Epidermal melanocyte (primary cell): ENCODE measurements at regions not wholly inside any gene's neighbourhood (a gene's known extent, or its start where the extent isn't known, plus 50 kb on each side); places are given as distances from the start of the nearest gene placed in this dataset.
A peak's percentile ranks its signal among the peaks of the same experiment; 100 is the strongest.

Experiments used
- DNase-seq: peaks from one replicate; pipeline ENCODE4 v3.0.0; 2011; ENCODE audit warnings: low spot score; ENCODE audit not compliant: insufficient read length

DNA sequence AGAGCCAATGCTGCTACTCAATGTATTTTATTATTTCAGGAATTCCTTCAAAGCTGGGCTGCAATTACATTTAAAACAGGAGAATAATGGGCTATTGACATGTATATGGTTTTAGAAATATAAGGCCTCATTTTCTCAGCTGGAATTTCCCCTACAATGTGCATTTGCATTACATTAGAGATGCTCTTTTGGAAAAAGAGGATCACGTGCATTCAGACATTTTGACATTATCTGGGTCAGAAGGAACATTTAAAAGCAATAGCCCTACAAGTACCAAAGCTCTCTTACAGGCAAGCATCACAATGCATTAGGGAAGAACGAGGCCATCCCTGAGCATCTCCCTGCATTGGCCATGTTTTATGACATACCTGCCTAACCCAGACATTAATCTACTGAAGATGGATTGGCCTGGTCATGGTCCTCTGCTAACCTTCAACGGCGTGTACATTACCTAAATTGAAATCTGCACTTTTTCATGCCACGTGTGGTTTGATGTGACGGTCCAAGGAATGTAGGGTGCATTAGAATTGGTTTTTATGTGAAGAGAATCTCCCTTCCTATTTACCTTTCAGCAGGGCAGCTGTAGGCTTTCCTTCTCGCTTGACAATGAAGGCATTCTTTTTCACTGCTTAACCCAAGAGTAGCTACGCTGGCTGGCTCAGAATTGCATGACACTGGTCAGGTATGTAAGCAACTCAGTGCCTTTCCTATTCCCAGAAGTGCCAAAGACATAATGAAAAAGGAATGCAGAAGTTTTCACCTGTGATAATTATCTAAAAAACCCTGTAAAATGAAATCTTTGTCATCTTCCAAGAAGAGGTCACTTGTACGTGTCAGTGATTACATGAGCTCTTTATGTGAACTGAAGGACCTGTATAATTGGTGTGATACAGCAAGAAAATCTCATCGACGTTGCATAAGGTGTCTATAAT is 212.3 kb upstream of the MPDZ start:
- DNase-seq = no peak

DNA sequence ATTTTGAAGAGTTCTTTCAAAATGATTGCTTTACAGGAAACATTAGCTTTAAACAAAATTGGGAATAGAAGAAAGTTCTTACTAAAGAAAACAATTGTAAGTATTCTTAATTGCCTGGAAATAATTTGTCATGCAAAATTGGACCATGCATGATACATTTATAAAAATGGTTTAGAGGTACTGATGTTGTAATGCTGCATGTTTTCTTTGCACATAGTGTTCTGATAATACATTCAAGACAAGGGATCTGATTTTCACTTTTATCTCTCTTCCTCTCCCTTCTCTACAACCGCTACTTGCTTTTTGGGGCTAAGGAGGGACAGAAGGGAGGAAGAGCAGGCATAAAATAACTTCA is 211.6 kb upstream of the MPDZ start:
- DNase-seq = no peak

DNA sequence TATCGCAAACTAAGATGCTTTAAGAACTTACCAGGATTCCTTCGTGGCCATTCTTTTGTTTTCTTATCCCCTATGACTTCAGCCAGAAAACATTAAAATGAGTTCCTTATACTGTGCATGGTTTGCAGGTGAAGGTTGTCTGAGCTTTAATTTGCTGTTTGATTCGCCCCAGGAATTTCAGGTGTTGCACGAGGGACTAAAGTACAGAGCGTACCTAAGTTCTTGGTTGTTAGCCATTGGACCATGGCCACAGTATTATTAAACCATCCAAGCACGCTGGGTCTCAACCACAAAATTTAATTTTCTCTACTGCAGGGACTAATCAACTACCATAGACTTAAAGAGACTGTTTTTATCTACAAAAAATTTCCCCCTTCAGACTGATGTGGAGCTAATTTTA is 208.4 kb upstream of the MPDZ start:
- DNase-seq = no peak

DNA sequence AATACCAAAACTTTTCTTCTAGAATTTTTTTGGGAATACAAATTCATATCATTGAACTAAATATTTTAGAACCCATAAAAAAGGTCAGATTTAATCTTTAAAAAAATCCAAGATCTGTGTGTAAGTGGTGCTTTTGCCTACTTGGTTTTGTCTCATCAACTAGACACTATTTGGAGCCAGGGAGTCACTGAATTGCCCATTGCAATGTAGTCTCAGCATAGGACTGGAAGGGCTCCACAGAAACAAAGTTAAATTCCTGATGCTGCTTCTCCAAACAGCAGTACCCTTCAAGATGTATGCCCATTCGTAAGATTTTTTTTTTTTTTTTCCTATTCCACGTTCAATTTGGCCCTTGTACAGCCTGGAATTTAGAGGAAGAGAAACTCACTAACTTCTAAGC is 208.0 kb upstream of the MPDZ start:
- DNase-seq = no peak

DNA sequence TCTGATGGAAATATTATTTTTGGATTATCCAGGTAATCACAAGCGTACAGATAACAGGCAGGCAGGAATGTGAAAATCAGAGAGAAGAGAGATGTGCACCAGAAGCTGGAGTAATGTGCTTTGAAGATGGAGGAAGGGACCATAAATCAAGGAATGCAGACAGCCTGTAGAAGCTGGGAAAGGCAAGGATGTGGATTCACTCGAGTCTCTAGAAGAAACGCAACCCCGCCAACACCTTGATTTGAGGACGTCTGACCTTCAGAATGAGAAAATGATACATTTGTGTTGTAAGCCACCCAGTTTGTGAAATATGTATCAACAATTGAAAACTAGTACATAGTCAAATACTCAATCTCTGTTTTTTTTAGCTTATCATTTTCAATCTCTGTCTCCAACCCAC is 207.6 kb upstream of the MPDZ start:
- DNase-seq = no peak

DNA sequence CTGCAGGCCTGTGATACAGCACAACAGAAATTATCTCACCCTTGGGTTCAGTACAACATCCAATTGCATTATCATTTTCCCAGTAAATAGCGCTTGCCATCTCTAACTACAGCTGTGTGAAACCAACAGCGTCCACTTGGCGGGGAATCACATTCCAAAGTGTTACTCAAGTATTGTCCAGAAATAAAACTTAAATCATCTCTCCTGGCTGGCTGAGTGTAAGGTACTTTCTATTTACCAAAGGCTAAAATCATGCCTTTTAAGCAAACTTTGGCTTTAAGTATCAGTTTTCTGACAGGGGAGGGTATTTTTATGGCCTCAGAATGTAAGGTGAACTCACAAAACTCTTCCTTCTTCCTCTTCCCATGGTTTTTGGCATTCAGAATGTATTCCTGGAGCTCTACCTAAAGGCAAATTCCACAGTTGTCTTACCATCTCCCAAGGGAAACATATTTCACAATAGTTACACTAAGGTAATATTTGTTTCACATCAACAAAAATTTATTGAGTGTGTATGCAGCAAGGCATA is 205.6 kb upstream of the MPDZ start:
- no peak for DNase-seq

DNA sequence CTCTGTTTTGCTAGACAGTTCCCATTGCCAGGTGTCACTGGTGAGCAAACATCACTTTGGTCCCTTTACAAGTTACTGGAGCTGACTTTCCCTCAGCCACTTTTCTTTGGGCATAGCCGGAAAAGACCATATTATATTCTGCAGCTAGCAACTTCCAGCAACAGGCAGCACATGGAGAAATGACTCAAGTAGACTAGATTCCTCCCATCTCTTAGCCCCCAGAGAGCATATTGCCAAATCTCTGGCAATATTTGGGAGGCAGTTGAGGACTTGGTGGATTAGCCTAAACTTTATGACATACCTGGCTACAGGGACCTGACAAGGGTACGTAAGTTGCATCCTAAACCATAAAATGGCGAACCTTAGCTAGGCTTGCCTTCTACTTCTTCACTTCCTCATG is 204.7 kb upstream of the MPDZ start:
- DNase-seq = no peak

DNA sequence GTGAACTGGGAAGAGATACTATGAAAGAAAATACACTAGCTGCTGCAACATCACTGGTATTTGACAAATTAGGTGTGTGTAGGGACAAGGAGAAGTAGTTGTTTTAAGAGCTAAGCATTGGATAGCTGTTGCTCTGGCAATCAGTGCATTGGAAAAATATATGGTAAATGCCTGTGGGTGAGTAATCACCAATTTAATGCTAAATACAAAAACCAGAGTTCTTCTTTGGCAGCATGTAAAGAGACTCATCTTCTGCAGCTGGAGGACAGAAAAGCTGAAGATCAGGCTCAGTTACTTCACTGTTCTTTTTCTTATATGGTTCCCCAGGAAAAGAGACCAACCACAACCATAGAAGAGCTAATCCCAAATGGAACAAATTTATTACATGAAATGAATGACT is 201.8 kb upstream of the MPDZ start:
- DNase-seq = no peak

DNA sequence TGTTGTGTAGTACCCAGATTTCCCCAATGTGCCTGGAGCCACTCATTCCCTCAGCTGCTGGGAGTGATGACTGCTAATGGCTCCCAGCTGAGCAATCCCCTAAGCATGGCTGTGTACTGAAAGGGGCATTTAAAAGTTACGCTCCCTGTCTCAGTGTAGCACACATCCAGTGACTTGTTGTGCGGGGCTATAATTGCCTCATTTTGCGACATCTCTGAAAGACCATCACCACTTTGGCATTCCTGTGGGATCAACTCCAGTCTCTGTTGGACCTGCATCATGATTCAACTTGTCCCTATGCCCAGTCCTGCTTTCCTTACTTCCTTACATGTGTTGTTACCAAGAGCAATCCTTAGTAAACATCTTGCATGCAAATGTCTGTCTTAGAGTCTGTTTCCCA is 201.2 kb upstream of the MPDZ start:
- peak; percentile 27 for DNase-seq

DNA sequence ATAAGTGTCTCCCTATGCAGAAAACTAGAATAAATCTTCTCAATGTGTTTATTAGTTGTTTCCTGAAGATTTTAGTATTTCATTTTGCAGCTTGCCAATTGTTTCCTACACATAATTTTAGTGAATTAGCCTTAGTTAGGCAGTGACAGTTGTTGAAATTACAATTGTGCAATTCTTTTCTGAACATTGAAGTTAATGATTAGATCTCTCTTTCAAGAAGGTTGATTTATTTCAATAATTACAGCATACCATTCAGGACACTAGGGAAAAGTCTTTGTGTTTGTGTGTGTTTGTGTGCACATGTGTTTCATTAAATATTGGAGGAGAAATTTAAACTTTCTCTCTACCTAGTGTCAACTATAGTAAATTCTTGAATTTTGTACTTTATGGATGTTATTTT is 199.6 kb upstream of the MPDZ start:
- no peak for DNase-seq

DNA sequence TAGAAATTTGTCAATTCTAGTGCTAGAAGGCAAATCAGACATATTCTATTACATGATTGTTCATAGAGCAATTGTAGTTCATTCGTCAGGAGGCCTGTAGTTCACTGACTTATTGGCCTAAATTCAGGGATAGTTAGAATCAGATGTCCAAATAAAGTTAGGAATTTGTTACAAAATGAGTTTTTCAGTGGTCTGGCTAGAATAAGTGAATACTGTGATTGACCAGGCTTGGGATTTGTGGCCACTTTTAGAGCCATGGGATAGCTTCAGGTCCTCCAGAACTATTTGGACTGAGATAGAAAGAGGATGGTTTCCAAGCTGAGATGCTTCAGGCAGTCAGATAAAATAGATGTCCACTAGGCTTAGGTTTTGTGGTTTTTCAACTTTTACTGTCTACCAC is 199.1 kb upstream of the MPDZ start:
- no peak for DNase-seq

DNA sequence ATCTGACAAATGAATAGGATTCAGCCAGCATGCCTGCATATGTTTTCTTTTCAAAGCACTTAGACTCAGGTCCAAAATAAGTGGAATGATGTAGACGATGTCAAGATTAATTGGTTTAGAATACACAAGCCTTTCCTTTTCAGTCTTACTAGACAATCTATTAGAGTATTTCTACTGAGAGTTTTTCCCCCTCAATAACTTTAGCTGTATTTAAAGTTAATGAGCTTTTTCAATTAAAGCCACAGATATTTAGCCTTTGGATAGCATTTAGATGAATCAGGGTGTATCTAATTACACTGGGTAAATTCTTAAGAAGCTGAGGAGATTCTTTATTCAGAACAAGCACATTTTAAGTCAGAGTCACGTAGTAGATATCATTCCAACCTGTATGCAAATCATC is 198.7 kb upstream of the MPDZ start:
- no peak for DNase-seq

DNA sequence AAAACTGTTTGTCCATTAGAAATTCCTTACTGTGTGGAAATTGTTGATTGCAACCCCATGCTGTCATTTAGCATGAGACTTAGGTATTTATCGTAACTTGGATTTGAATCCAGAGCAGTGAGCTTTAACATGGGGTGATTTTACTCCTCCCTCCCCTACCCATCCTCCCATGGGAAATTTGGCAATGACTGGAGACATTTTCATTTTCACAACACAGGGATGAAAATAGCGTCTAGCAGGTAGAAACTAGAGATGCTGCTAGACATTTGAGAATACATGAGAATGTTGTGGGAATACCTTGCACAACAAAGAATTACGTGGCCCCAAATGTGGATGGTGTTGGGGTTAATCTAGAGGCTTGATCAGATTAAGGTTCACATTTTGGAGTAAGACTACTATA is 191.3 kb upstream of the MPDZ start:
- no peak for DNase-seq

DNA sequence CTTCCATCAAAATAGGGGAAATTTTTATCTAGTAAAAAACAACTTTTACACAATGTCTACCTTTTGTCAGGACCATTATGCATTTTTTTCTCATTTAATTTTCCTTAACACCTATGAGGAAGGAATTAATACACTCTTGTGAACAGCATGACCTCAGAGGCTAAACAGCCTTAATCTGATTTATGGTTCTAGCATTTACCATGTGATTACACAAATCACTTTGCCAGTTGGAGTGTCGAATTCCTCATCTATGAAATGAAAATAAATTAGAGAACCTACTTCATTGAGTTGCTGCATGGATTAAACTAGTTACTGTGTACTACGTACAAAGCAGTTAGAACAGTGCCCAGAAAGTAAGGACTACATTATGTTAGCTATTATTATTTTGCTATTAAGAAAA is 187.7 kb upstream of the MPDZ start:
- DNase-seq = no peak

DNA sequence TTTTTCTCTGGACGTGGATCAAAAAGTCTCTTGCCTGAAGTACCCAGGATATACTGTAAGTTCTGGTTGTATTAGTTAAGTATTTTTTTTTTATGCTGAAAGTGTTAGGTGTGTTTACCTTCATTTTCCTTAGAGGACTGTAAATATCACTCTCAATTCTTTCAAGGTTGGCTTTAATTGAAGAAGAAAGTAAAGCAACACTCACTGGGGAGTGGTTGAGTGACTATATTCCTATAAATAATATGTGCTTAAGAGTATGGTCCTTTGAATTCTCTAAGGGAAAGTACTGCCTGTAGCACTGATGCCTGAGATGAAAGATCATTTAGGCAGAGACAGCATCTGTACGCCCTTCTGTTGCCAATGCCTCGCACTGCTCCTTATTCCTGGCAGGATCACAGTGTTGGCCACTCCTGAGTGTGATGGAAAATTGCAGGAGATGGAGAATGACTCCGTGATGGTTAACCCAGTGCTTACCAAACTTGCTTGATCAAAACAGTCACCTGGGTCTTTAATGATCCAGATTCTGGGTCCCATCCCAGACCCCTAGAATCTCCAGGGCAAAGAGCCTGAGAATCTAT is 182.0 kb upstream of the MPDZ start:
- DNase-seq = no peak

DNA sequence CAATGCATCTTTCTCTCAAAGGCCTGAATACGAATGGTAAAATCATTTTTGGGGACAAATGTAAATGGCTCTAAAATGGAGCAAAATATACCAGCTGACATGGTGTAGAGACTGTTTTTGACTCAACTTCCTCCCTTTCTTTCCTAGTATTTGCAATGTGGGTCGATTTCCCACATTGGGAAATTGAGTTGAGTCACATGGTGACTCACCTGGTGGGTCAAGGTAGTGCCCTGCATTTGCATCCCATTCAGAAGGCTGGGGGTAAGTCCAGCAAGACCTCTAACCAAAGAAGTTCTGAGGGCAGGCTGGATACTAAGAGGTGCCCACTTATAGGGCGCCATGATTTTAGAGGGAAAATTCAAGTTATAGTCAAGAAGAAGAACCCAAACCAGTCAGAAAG is 179.6 kb upstream of the MPDZ start:
- no peak for DNase-seq

DNA sequence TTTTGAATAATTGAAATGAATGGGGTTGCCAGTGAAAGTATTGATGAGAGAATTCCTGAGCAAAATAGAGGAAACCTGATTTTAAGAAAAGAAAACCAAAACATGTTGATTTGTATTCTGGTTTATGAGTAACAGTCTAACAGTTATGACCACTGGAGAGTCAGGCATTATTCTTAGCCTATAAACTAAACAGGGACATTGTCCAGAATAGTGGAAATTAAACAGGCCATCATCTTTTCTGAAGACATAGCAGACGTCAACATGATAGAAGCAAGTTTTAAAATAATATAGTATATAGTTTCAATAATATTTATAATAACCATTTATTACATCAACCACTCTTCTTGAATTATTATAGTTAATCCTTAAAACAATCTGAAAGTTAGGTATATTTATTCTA is 178.3 kb upstream of the MPDZ start:
- no peak for DNase-seq

DNA sequence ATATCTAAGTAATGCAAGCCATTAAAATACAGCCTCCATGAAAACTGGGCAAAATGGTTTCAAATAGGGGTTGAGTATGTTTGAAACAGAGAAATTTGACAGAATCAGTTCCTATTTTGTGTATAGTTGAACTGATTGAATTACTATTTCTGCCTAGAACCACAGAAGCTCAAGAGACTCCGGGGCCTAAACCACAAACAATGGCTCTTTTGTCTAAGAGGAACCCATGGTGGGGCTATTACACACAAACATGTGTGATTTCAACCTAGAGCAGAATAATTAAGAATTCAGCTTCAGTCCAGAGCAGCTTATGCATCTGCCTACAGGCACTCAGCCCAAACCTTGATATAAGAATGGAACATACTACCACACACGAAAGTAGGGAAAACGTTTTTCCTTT is 171.2 kb upstream of the MPDZ start:
- peak; percentile 73 for DNase-seq

DNA sequence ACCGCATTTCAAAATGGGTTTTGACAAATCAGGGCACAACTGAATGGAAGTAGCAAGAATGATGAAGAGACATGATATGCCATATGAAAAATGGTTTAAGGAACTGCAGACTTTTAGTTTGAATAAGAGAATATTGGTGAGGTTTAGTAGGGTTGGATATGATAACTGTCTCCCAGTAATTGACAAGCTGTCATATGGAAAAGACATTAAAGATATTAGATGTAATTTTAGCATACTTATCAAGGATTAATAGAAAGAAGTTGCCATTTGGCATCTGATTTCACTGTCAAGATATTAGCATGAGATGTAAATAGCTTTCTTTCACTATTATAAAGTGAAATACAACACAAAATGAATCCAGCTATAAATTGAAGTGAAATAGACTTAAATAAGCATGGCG is 169.0 kb upstream of the MPDZ start:
- no peak for DNase-seq

DNA sequence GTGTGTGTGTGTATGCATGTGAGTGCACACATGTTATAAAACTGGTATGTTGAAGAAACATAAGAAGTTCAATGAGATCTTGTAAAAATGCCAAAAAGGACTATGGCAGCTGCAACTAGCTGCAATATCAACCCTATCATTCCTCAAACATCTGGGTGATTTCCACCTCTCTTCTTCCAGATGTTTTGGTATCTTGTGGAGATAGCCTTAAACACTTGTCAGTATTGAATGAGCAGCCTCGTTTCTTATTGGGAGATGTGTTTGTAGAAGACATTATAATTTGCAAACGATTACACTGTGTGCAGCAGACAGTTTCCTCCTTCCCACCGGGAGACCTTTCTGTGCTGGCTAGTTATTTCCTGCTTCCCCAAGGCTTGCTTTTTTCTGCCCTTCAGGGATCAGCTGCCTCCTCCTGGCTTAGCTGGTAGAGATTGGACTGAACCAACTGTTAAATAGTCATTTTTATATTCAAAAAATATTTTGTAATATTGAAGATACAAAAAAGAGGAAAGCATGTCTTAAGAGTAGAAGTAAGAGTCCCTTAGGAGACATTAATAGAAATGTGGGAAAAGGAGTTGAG is 168.4 kb upstream of the MPDZ start:
- DNase-seq = no peak

DNA sequence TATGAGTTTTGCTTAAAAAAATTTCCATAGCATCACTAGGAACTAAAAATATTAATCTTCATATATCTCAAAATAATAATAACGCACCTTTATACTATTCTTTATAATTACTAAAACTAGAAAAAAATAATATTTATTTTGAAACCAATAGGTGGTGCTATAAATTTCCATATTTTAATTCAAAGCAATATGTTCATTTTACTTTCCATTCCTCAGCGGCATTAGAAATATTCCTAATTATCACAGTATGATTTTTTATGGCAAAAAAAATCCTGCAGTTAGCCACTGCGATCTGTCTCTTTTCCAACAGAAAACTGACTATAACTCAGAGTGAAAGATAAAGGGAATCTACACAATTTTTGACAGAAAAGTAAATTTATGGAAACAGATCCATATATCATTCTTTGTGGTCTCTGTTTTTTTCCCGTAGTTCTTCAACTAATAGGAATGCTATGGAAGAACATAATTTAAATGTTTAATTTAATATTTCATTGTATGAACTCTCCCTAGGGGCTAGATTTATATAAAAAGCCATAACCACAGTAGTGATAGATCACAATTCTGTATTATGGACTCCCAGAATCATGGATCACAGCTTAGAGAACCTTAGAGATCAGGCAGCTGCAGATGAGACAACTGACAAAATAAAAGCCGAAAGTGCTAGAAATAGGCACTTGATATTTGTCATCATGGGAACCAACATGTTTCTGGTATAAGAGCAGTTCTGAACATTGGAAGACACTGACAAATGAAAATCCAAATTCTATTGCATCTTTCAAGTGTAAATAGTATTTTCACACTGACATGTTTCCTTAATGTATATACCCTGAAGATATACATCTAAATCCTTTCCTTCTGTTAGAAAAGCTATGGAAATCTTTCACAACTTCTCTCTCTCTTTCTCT is 167.7 kb upstream of the MPDZ start:
- DNase-seq = no peak
